ENCODE measurements at regions not wholly inside any gene's neighbourhood (a gene's known extent, or its start where the extent isn't known, plus 50 kb on each side); places are given as distances from the start of the nearest gene placed in this dataset.

GRCh38 chr16:72285324-72285723 lies 113.4 kb upstream of the PMFBP1 start:
- Histone ChIP-seq H3K36me3 (ENCODE audit: insufficient read depth, low read depth, low read length) (no peaks in the 10 kb centered on the region), H3K9ac (ENCODE audit: low read depth, low read length) (no peak overlapping the region), H3K27ac (ENCODE audit: low read length) (no peak overlapping the region), H3K27me3 (ENCODE audit: insufficient read depth, low read length) (no peaks in the 10 kb centered on the region), H3K4me3 (ENCODE audit: low read length) (peak overlapping the region; percentile 15; the same call in 1 of the 2 replicates), H3K4me1 (ENCODE audit: insufficient read depth, low read length) (peaks cover 15% of the 10 kb centered on the region), H3K9me3 (ENCODE audit: insufficient read depth, low read depth, low read length) (no peaks in the 10 kb centered on the region)

- no peak overlapping the region for H3K4me3 ChIP-seq (ENCODE audit: low read length)
- H3K4me1 ChIP-seq (ENCODE audit: insufficient read depth, low read length) = peaks cover 15% of the 10 kb centered on the region
- H3K36me3 ChIP-seq (ENCODE audit: insufficient read depth, low read depth, low read length) = no peaks in the 10 kb centered on the region
- H3K9ac ChIP-seq (ENCODE audit: low read depth, low read length) = no peak overlapping the region
- no peaks in the 10 kb centered on the region for H3K27me3 ChIP-seq (ENCODE audit: insufficient read depth, low read length)
- no peak overlapping the region for H3K27ac ChIP-seq (ENCODE audit: low read length)
- H3K9me3 ChIP-seq (ENCODE audit: insufficient read depth, low read depth, low read length) = no peaks in the 10 kb centered on the region
Measured at GRCh38 chr16:72284042-72284789, 112.3 kb upstream of the PMFBP1 start.

DNA sequence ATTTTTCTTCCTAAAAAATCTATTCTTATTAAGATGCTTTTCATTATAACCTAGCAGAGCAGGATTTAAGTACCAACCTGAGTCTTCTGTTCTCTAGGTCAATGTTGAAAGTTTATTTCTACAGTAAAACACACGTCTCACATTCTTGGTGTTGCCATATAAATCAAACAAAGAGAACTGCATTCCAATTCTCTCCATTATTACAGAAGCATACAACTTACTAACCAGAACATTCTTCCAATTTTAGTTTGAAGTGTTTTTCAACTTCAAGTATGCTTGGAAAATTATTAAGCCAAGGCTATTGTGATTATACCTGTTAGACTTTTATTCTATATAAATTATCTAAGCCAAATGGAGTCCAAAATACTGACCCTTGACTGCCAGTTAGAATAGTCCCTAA lies 110.4 kb upstream of the PMFBP1 start:
- H3K9me3 ChIP-seq (ENCODE audit: insufficient read depth, low read depth, low read length) = no peaks in the 10 kb centered on the region
- H3K4me1 ChIP-seq (ENCODE audit: insufficient read depth, low read length) = peaks cover 15% of the 10 kb centered on the region
- no peaks in the 10 kb centered on the region for H3K27me3 ChIP-seq (ENCODE audit: insufficient read depth, low read length)
- no peak overlapping the region for H3K9ac ChIP-seq (ENCODE audit: low read depth, low read length)
- no peak overlapping the region for H3K27ac ChIP-seq (ENCODE audit: low read length)
- no peak overlapping the region for H3K4me3 ChIP-seq (ENCODE audit: low read length)
- no peaks in the 10 kb centered on the region for H3K36me3 ChIP-seq (ENCODE audit: insufficient read depth, low read depth, low read length)

DNA sequence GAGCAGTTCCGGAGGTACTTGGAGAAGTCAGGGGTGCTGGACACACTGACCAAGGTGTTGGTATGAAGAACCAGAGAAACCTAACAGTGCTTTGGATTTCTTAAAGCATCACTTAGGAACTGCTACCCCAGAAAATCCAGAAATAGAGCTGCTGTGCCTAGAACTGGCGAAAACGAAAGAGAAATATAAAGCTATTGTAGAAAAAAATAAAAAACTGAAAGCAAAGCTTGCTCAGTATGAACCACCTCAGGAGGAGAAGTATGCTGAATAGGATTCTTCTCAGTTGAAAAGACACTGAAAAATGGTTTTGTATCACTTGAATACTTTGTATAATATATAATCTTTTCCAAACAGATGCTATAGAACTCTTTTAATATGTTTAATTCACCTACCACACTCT lies 106.3 kb upstream of the PMFBP1 start:
- H3K36me3 ChIP-seq (ENCODE audit: insufficient read depth, low read depth, low read length) = no peaks in the 10 kb centered on the region
- H3K27me3 ChIP-seq (ENCODE audit: insufficient read depth, low read length) = no peaks in the 10 kb centered on the region
- H3K9ac ChIP-seq (ENCODE audit: low read depth, low read length) = no peak overlapping the region
- H3K9me3 ChIP-seq (ENCODE audit: insufficient read depth, low read depth, low read length) = no peaks in the 10 kb centered on the region
- no peak overlapping the region for H3K4me3 ChIP-seq (ENCODE audit: low read length)
- no peak overlapping the region for H3K27ac ChIP-seq (ENCODE audit: low read length)
- H3K4me1 ChIP-seq (ENCODE audit: insufficient read depth, low read length) = no peaks in the 10 kb centered on the region

- Histone ChIP-seq H3K4me1 (ENCODE audit: insufficient read depth, low read length) (no peaks in the 10 kb centered on the region), H3K36me3 (ENCODE audit: insufficient read depth, low read depth, low read length) (no peaks in the 10 kb centered on the region), H3K9ac (ENCODE audit: low read depth, low read length) (no peak overlapping the region), H3K4me3 (ENCODE audit: low read length) (no peak overlapping the region), H3K9me3 (ENCODE audit: insufficient read depth, low read depth, low read length) (no peaks in the 10 kb centered on the region), H3K27me3 (ENCODE audit: insufficient read depth, low read length) (no peaks in the 10 kb centered on the region), H3K27ac (ENCODE audit: low read length) (no peak overlapping the region)
Measured at GRCh38 chr16:72277749-72278148, 105.8 kb upstream of the PMFBP1 start.

DNA sequence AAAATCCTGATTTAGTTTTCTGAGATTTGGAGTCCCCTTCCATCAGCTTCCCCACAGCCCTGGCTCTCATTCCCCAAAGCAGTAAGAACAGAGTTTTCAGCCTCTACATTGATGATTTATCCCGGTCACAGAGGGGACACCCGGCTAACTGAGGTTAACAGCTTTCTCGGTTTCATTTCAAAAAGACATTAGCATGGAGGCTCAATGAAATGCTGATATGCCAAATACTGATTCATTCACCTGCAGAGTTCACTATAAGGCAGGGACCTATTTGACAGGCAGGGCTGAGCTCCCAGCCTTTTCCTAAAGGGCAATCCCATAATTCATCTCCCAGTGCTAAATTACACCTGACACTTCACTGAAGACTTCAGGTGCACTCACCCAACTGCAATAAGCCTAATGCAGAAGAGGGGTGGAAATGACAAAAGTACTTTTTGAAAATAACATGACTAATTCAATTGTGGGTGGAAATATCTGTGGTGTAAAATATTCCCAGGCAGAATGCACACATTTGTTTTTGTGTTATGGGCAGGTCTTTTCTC lies 99.8 kb upstream of the PMFBP1 start:
- Histone ChIP-seq H3K27me3 (ENCODE audit: insufficient read depth, low read length) (no peaks in the 10 kb centered on the region), H3K4me1 (ENCODE audit: insufficient read depth, low read length) (no peaks in the 10 kb centered on the region), H3K27ac (ENCODE audit: low read length) (no peak overlapping the region), H3K36me3 (ENCODE audit: insufficient read depth, low read depth, low read length) (no peaks in the 10 kb centered on the region), H3K4me3 (ENCODE audit: low read length) (no peak overlapping the region), H3K9ac (ENCODE audit: low read depth, low read length) (no peak overlapping the region), H3K9me3 (ENCODE audit: insufficient read depth, low read depth, low read length) (no peaks in the 10 kb centered on the region)

- Histone ChIP-seq H3K27ac (ENCODE audit: low read length) (no peak overlapping the region), H3K9me3 (ENCODE audit: insufficient read depth, low read depth, low read length) (no peaks in the 10 kb centered on the region), H3K9ac (ENCODE audit: low read depth, low read length) (no peak overlapping the region), H3K4me3 (ENCODE audit: low read length) (no peak overlapping the region), H3K27me3 (ENCODE audit: insufficient read depth, low read length) (no peaks in the 10 kb centered on the region), H3K36me3 (ENCODE audit: insufficient read depth, low read depth, low read length) (no peaks in the 10 kb centered on the region), H3K4me1 (ENCODE audit: insufficient read depth, low read length) (no peaks in the 10 kb centered on the region)
Measured at GRCh38 chr16:72270531-72270930, 98.6 kb upstream of the PMFBP1 start.

- Histone ChIP-seq H3K9ac (ENCODE audit: low read depth, low read length) (no peak overlapping the region), H3K27me3 (ENCODE audit: insufficient read depth, low read length) (no peaks in the 10 kb centered on the region), H3K9me3 (ENCODE audit: insufficient read depth, low read depth, low read length) (no peaks in the 10 kb centered on the region), H3K4me1 (ENCODE audit: insufficient read depth, low read length) (no peaks in the 10 kb centered on the region), H3K36me3 (ENCODE audit: insufficient read depth, low read depth, low read length) (no peaks in the 10 kb centered on the region), H3K27ac (ENCODE audit: low read length) (no peak overlapping the region), H3K4me3 (ENCODE audit: low read length) (no peak overlapping the region)
Measured at GRCh38 chr16:72266836-72267235, 94.9 kb upstream of the PMFBP1 start.

- no peak overlapping the region for H3K4me3 ChIP-seq (ENCODE audit: low read length)
- H3K27me3 ChIP-seq (ENCODE audit: insufficient read depth, low read length) = no peaks in the 10 kb centered on the region
- no peaks in the 10 kb centered on the region for H3K36me3 ChIP-seq (ENCODE audit: insufficient read depth, low read depth, low read length)
- H3K9me3 ChIP-seq (ENCODE audit: insufficient read depth, low read depth, low read length) = no peaks in the 10 kb centered on the region
- H3K4me1 ChIP-seq (ENCODE audit: insufficient read depth, low read length) = no peaks in the 10 kb centered on the region
- H3K9ac ChIP-seq (ENCODE audit: low read depth, low read length) = no peak overlapping the region
- H3K27ac ChIP-seq (ENCODE audit: low read length) = no peak overlapping the region
Measured at GRCh38 chr16:72264771-72265170, 92.8 kb upstream of the PMFBP1 start.

DNA sequence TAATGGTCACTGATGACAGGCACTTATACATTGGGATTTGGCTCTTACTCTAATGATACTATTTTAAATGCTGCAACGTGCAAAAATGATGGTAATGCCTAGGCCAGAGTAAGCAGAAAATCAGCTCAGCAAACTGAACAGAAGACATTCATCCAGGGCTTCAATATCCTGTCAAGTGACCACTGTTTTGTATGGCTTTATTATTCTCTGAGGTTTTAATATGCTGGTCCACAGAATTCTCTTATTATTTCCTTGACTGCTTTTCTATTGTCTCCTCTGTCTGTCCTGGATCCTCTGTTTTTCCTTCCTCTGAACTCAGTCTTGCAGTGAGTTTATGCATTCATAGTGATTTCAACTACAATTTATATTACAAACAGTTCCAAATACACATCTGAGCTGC lies 90.8 kb upstream of the PMFBP1 start:
- no peak overlapping the region for H3K27ac ChIP-seq (ENCODE audit: low read length)
- H3K4me1 ChIP-seq (ENCODE audit: insufficient read depth, low read length) = no peaks in the 10 kb centered on the region
- H3K36me3 ChIP-seq (ENCODE audit: insufficient read depth, low read depth, low read length) = no peaks in the 10 kb centered on the region
- H3K9ac ChIP-seq (ENCODE audit: low read depth, low read length) = no peak overlapping the region
- H3K4me3 ChIP-seq (ENCODE audit: low read length) = no peak overlapping the region
- no peaks in the 10 kb centered on the region for H3K9me3 ChIP-seq (ENCODE audit: insufficient read depth, low read depth, low read length)
- H3K27me3 ChIP-seq (ENCODE audit: insufficient read depth, low read length) = no peaks in the 10 kb centered on the region

DNA sequence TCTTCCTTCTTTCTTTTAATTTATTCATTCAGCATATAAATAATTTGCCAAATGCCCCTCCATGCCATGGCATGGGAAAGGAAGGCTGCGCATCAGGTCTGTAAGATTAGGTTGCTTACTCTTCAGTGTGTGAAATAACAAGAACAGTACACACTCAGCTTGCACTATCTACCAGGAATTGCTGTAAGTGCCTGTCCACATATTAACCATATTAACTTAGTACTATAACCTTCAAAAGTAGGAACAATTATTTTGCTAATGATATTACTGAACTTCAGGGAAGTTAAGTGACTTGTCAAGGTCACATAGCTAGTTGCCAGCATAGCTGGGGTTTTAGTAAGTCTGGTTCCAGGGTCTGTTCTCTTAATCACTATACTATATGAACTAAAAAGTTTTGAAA lies 89.2 kb upstream of the PMFBP1 start:
- H3K9ac ChIP-seq (ENCODE audit: low read depth, low read length) = no peak overlapping the region
- no peaks in the 10 kb centered on the region for H3K27me3 ChIP-seq (ENCODE audit: insufficient read depth, low read length)
- no peaks in the 10 kb centered on the region for H3K36me3 ChIP-seq (ENCODE audit: insufficient read depth, low read depth, low read length)
- peaks cover 11% of the 10 kb centered on the region; the same call in 1 of the 2 replicates for H3K4me1 ChIP-seq (ENCODE audit: insufficient read depth, low read length)
- H3K9me3 ChIP-seq (ENCODE audit: insufficient read depth, low read depth, low read length) = no peaks in the 10 kb centered on the region
- no peak overlapping the region for H3K4me3 ChIP-seq (ENCODE audit: low read length)
- no peak overlapping the region for H3K27ac ChIP-seq (ENCODE audit: low read length)

DNA sequence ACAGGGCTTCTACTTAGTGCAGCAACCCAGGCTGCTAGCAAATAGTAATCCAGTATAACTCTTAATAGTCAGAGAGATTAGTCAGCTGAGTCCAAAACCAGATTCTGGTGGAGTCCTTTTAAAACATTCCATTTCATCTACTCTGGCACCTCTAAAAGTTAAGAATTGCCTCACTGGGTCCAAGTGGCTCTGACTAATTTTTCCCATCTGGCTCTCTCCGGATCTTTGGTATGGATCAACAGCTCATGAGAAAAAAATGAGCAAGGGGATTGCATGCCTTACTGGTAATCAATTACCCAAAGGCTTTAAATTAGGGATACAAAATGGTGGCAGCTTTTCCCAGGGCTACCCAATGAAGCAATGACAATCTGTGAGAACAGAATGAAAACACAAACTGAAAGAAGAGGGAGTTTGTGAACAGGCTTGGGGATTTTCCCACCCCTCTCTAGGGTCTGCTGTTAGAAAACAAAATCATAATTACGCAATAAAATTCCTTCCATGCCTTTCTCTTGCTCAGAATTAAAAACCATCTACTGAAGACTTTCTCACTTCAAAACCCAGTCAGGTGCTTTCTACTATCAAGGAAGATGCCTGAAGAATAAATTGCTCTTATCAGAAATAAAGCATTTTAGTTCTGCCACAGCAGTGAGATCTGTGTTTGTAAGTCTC lies 84.6 kb upstream of the PMFBP1 start:
- H3K9ac ChIP-seq (ENCODE audit: low read depth, low read length) = no peak overlapping the region
- H3K27me3 ChIP-seq (ENCODE audit: insufficient read depth, low read length) = no peaks in the 10 kb centered on the region
- H3K27ac ChIP-seq (ENCODE audit: low read length) = peak overlapping the region; percentile 13
- H3K4me1 ChIP-seq (ENCODE audit: insufficient read depth, low read length) = peaks cover 11% of the 10 kb centered on the region; the same call in 1 of the 2 replicates
- H3K4me3 ChIP-seq (ENCODE audit: low read length) = 0 out of 2 replicates have a peak overlapping the region, but pooled peaks have one; percentile 20
- no peaks in the 10 kb centered on the region for H3K9me3 ChIP-seq (ENCODE audit: insufficient read depth, low read depth, low read length)
- no peaks in the 10 kb centered on the region for H3K36me3 ChIP-seq (ENCODE audit: insufficient read depth, low read depth, low read length)

Data from iPS-20b (cell line).